H1 (cell line): ENCODE measurements at regions not wholly inside any gene's neighbourhood (a gene's known extent, or its start where the extent isn't known, plus 50 kb on each side); places are given as distances from the start of the nearest gene placed in this dataset.

ENCODE experiments used
- HDAC2 ChIP-seq, 2 experiments: fragments of 300-600 bp in 1 of 2; sonication (generic) in 1 of 2; IDR thresholded peaks; 2 replicates each; pipeline ENCODE4 v1.6.1; 2011 to 2012; ENCODE audit warnings: low read depth in 2 of 2, low read length in 2 of 2, mild to moderate bottlenecking in 2 of 2, moderate library complexity in 2 of 2, borderline replicate concordance in 1 of 2, inconsistent platforms in 1 of 2
- TF ChIP-seq, protein P1 (sequence below), 3 experiments: IDR thresholded peaks; 1 replicate in 2 of 3; 2 replicates in 1 of 3; pipeline versions ENCODE4 v1.5.1 to v1.6.1; 2011; ENCODE audit warnings: low read length in 3 of 3, mild to moderate bottlenecking in 3 of 3, inconsistent platforms in 2 of 3, low read depth in 1 of 3, moderate library complexity in 1 of 3; ENCODE audit not compliant: insufficient read depth in 1 of 3; ENCODE audit errors: control extremely low read depth in 1 of 3

- TF ChIP-seq HDAC2 (IDR thresholded peaks at IDR 0.05; ENCODE audit: borderline replicate concordance in 1 of 2, low read depth in 2 of 2, low read length in 2 of 2) = no peak
- TF ChIP-seq, protein P1, sequence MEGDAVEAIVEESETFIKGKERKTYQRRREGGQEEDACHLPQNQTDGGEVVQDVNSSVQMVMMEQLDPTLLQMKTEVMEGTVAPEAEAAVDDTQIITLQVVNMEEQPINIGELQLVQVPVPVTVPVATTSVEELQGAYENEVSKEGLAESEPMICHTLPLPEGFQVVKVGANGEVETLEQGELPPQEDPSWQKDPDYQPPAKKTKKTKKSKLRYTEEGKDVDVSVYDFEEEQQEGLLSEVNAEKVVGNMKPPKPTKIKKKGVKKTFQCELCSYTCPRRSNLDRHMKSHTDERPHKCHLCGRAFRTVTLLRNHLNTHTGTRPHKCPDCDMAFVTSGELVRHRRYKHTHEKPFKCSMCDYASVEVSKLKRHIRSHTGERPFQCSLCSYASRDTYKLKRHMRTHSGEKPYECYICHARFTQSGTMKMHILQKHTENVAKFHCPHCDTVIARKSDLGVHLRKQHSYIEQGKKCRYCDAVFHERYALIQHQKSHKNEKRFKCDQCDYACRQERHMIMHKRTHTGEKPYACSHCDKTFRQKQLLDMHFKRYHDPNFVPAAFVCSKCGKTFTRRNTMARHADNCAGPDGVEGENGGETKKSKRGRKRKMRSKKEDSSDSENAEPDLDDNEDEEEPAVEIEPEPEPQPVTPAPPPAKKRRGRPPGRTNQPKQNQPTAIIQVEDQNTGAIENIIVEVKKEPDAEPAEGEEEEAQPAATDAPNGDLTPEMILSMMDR (IDR thresholded peaks at IDR 0.05; ENCODE audit: control extremely low read depth in 1 of 3, insufficient read depth in 1 of 3, low read depth in 1 of 3, low read length in 3 of 3) = no peak
Observed at GRCh38 chr3:11900824-11901223, 54.1 kb upstream of the TAMM41 start (continued).
